Ramos (cell line): ENCODE measurements at regions not wholly inside any gene's neighbourhood (a gene's known extent, or its start where the extent isn't known, plus 50 kb on each side); places are given as distances from the start of the nearest gene placed in this dataset.
"Not testable (repeated sequence)": the region's sequence is repeated elsewhere in the genome, so short reads cannot be mapped to it uniquely, and the experiment has no call there.

Experiments
- in situ Hi-C: fragments of 300-500 bp; cut with MboI; formaldehyde crosslinking; loops from one replicate; pipeline ENCODE4 v1.14.3; 2022; ENCODE audit warnings: low sequenced_read_pairs; ENCODE audit not compliant: unreplicated experiment

- in situ Hi-C loops = no loop called here
These were observed 131.7 kb downstream of the TMEM114 start for GRCh38 chr16:8458481-8459046.

DNA sequence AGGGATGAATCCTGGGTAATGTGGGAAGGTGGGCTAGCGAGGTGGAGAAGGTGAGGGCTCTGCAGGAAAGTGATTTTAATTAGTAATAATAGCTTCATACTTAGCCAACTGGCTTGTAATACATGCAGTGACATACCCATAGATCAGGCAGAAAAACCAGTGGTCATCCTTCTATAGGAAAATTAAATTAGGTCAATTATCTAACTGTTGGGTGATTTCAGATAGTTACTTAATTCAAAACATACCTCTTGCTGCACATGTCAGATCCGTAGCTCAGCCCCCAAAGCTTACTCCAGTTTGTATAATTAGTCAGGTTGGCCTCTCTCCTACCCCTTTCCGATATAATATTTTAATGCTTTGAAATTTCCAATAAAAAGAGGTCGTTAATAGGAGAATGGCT lies 137.0 kb downstream of the TMEM114 start:
- in situ Hi-C loops = no loop called here

DNA sequence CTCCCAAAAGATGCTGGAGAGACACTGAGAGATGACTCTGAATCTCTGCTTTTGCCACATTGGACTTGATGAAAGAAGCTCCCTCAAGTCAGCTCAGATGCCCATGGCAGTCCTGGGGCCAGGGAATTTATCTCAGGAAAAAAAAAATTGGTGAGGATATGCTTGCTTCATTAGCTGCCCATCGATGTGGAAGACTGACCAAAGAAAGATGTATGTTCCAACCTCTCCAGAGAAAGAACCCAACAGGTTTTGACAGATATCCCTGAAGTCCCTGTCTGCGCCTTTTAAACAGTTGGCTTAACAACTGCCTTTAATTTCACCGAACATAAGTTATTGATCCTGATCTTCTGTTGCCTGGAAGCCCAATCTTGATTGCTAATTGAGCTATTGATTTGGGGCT lies 137.4 kb downstream of the TMEM114 start:
- in situ Hi-C loops = no loop called here

DNA sequence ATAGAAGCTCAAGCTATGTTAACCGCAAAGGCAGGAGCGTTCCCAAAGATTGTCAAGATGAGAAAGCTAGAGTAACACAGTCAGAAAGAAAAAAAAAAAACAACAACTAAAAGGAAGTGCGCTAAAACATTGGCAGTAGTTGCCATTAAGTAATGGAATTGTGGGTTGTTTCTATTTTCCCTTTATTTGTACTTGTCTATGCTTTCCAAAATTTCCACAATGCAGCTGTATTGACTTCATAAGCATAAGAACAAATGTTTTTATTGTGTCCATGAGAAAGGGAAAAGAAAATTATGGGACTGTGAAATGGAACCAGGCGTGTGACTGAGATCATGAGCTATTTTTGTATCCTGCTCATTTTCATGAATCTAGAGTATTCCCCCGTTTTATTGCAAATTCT lies 153.4 kb downstream of the TMEM114 start:
- in situ Hi-C loops = no loop called here

DNA sequence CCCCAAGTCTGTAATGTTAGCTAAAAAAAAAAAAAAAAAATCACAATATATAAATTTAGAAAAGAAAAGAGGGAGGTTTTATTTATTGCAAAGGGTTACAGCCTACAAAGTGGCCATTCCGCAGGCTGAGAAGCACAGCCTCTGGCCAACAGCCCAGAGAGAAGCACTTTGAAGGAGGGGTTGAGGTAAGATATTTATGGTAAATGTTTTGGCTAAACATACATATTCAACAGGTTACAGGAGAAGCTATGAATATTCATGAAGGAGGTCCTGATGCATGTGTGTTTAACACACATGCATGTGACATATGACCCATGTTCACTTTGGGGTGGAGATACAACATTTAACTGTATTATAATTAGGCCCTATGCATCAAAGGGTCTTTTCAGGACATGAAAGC lies 158.5 kb downstream of the TMEM114 start:
- in situ Hi-C loops = no loop called here

DNA sequence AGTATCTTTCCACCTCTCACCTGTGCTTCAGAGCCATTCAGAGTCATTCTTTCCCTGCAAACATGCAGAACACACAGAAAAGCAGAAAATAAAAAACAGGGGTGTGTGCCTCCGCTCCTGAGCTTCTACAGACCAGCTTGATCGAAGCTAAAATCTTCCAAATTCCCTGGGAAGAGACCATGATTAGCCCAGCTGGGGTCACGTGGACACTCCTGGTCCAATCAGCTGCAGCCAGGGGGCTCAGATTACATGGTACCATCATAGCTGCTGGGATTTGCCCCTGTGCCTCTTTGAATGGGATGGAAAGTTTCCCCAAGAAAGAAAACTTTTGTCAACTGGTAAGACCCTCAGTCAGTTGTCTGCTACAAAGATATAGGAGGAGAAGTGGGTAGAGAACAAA lies 159.9 kb downstream of the TMEM114 start:
- in situ Hi-C loops = no loop called here

- in situ Hi-C loops = no loop called here
These were observed 163.7 kb downstream of the TMEM114 start for GRCh38 chr16:8426569-8426968.

DNA sequence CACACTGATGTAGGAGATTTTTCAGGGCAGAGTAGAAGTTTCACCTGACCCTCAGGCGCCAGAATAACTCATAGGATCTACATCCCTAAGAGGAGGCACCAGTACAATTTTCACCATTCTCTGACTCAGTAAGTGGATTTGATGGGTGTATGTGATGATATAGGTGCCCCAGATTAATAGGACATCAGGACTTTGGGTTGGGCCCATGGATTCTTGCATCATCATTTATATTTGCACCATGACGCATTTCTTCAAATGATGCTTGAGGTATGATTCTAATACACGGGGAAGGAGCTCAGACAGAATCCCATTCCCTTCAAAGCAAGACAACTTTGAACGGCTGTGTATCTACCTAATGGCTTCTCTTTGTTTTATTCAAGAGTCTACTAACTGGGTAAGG lies 173.2 kb downstream of the TMEM114 start:
- in situ Hi-C loops = no loop called here

DNA sequence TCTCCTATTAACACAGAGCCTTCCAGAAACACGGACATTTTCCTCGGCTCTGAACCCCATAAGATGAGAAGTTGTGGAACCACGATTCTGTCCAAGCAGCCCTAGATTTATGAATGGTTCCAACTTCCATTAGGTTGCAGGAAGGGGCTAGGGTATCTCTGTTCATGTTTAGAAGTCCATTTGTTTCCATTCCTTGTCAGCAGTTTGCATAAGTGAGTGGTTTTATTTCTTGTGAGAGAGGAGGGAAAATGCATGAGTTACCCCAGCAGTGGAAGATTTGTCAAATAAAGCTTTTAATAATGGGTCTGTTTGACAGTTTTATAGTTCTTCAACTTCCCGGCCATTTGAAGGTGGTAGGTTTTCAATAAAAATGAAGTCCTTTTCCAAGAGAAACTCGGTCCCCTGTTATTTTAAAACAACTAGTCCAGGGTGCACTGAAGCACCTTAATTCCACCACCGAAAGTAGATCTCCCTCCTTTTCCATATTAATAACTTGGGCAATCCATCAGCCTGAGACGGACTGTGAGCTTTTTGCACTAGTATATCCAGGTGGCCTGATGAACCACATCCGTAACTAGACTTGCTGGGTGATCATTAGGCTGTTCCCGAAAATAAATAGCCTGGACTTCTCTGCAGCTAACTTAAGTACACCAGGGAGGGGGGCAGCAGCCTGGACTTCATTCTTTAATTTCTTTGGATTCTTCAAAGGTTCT lies 181.3 kb downstream of the TMEM114 start:
- in situ Hi-C loops = no loop called here

GRCh38 chr16:8407351-8407750 lies 183.0 kb downstream of the TMEM114 start:
- in situ Hi-C loops = no loop called here

DNA sequence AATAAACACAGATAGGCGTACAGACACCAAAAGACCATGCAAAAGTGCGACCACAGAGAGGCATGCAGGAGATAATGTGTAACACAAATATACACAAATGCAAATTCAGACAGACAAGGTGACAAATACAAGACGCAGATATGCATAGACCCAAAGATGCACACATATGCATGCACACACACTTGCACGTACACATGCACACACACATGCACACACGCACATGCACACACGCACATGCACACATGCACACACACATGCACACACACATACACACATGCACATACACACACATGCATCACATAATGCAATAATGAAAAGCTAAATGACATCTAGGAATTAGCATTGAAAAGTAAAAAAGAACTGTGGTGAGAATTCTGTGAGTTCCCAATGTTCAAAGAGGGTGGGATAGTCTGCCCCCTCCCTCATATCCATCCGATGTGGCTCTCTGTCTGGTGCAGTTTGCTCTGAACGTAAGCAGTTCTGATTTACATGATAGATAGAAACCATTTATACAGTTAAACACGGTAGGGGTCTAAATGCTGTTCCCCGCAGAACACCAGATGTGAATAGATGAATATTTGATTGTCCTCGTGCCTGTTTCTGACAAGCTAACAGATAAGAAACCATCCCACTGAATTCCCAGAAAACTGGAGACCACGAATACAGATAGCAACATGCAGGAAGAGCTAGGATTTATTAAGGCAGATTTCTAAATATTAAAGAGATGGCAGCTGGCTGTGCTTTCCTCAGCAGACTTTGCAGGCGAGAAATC lies 186.1 kb downstream of the TMEM114 start:
- in situ Hi-C loops = no loop called here

GRCh38 chr16:8402981-8403843 lies 187.1 kb downstream of the TMEM114 start:
- in situ Hi-C loops = no loop called here

- in situ Hi-C loops = not testable (repeated sequence)
These were observed 189.6 kb downstream of the TMEM114 start for GRCh38 chr16:8400683-8401082.

DNA sequence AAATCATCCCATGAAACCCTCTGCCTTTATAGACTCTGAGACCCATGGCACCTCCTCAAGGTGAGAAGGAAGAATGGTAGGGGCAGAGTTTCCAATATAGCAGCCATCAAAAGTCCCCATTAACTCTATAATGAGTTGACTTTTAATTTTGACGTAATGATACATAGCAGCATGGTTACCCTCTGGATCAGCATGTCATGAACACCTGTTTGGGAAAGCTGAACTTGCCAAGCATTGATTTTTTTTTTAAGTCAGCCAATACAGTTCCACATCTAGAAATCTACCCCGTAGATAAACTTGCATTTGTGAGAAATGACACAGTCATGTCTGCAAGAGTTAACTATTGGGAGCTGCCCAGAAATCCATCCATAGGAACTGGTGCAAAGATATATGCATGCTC lies 191.8 kb downstream of the TMEM114 start:
- in situ Hi-C loops = no loop called here

- in situ Hi-C loops = no loop called here
These were observed 193.1 kb downstream of the TMEM114 start for GRCh38 chr16:8397223-8397622.

DNA sequence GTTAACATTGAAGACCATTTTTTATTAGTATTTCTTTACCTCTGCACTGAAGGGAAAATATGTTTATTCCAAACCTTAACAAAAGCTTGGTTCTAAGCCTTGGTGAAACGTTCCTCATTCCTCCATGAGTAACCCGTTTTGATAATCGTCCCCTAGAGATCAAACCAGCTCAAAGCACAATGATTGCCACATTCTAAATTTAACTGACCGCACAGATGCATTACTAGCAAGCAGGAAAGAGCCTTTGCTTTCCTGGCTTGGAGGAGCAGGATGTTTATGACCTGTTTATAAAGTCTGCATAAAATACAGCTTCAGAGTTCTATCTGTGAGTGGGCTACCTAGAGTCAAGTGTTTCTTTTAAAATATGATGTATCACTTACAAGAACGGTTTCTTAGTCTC lies 193.8 kb downstream of the TMEM114 start:
- in situ Hi-C loops = no loop called here

- in situ Hi-C loops = no loop called here
These were observed 199.1 kb downstream of the TMEM114 start for GRCh38 chr16:8391257-8391656.

DNA sequence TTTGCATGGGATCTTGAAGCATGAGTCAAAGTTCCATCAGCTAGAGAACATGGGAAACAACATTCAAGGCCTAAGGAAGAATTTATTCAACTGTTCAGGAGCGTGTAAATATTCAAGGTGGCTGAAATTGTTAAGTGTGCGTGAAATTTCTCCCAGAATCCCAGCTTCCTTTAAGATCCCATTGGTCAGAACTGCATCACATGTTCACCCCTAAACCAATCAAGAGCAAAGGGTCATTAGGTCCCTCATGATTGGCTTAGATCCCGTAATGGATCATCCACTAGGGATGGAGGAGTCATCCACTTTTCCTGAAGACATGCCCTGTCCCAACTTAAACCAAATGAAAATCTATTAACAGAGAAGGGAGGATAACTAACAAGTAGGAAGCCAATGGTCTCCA lies 201.6 kb downstream of the TMEM114 start:
- in situ Hi-C loops = no loop called here

DNA sequence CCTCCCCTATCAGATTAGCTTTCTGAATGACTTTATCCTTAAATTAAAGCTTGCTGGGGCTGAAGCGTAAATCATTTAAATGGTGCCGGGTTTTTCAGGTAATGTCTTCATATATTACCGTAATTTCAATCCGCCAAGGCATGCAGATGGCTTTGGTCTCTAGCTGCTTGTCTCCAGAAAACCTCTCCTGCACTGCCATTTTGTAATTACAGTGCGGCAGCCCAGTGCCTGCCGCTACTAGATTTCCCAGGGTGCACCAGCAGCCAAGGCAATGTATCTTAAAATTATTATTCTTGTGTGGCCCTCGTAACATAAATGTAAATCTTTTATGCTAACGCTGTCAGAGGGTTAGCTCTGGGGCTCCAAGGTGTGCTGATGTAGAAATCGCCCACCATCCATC lies 208.5 kb downstream of the TMEM114 start:
- in situ Hi-C loops = no loop called here

- in situ Hi-C loops = no loop called here
These were observed 210.0 kb downstream of the TMEM114 start for GRCh38 chr16:8380311-8380710.

DNA sequence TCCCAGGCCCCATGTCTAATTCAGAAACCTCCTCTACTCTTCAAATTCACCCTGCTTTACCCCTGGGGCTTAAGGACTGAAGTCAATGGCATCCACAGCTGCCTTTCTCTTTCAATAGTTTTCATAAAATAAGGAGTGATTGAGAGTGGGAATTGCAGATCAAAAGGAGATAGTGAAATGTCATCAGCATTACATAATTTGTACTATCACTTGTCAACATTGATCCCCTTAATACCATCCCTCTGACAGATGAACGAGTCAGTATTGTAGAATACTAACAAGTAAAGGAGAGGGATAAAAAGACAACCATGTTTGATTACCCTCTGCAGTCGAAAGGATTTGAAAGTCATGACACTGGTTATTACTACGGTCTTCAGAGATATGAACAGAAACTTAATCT lies 212.4 kb downstream of the TMEM114 start:
- in situ Hi-C loops = no loop called here
